RCC 7860 (cell line): ENCODE measurements at regions not wholly inside any gene's neighbourhood (a gene's known extent, or its start where the extent isn't known, plus 50 kb on each side); places are given as distances from the start of the nearest gene placed in this dataset.
"Not testable (repeated sequence)": the region's sequence is repeated elsewhere in the genome, so short reads cannot be mapped to it uniquely, and the experiment has no call there.

Experiments used
- DNase-seq: peaks from one replicate; pipeline ENCODE4 v3.0.0-alpha.2; 2015; ENCODE audit warnings: low spot score
- FAIRE-seq: peaks from 2 replicates; lab custom pipeline; 2012; peaks lifted over from hg19 to GRCh38; lab: Jason Lieb, UNC

DNA sequence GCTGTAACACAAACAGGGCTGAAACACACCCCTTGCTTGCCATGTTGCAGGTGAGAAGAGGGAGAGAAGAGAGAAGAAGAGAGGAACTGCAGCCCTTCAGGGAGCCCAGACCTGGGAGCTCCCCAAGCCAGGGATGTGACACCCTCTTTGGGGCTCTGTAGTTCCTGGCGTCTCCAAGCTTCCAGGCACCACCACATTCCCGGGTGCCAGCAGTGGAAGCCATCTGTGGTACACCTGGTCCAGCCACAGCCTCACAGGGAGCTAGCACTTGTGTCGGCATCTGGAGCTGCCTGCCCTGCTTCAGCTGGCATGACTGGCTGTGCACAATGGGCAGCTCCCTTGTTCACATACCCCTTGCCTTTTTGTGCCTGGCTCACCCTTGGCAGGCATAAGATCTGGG lies 182.1 kb downstream of the DEPDC1B start:
- DNase-seq, result no peak
- no peak for FAIRE-seq

DNA sequence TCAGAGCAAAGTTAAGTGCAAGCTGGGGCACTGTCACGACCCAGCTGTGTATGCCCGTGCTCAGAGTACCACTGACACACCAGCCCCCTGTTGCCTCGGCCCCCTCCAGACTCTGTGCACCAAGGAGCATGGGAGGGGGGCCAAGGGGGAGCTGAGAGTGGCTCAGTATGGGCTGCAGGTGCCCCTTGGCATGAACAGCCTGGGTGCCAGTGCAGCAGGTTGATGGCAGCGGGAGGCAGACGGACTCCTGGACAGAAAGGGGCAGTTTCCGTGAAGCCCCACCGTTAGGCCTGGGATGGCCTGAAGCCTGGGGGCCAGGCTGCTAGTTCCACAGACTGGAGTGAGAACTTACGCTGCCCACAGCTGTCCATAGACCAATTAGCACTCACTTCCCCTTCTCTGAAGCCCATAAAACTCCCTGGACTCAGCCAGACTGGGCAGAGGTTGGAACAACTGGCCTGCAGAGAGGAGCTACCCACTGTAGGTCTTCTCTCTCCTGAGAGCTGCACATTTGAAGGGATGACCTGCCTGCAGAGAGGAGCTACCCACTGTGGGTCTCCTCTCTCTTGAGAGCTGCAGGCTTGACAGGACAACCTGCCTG lies 182.8 kb downstream of the DEPDC1B start:
- no peak for FAIRE-seq
- no peak for DNase-seq

DNA sequence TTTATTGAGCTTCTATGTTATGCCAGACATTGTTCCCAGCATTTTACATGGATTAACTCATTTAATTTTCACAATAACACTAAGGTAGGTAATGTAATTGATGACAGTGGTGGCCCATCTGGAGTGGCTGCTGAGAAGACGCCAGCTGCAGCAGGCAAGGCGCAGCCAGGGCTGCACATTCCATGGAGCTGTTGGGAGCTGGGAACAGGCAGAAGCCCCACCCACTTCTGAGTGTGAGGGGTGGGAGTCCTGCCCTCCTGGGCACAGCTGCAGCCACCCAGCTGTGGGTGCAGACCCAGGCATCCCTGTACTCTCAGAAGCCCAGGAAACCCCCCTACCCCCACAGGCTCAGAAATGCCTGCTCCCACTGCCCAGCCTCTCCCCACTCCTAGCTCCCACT lies 183.3 kb downstream of the DEPDC1B start:
- DNase-seq (no peak), FAIRE-seq (no peak)

DNA sequence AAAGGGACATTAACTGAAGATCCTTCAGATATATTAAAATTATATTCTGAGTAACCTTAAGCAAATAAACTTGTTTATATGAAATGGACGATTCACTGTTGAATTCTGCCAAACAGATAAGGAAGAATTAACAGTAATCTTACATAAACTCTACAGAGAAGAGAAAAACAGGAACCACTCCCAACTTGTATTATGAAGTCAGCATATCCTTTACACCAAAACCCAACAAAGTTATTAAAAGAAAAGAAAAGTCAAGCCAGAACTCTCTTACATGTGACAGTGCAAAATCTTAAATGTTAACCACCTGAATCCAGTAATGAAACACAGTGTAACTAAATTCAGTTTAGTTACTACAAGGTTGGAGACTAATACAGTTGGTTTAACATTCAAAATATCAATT lies 185.8 kb downstream of the DEPDC1B start:
- FAIRE-seq, result no peak
- DNase-seq, result no peak

DNA sequence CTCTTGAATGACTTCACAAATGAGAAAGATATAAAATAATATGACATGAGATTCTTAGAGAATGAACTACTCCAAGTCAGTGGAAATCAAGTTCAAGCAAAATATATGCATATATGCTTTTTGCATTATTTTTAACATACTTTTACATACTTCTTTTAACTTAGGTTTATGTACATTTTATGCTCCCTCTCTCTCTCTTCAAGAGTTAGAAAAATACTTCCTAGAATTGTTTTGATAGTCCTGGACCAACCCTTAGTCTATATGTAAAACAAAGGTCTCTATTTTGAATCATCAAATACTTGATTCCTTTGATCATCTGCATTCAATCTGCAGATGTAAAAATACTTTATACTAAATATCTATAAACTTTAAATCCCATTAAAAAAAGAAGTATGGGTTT lies 187.8 kb downstream of the DEPDC1B start:
- no peak for DNase-seq
- FAIRE-seq, result no peak

DNA sequence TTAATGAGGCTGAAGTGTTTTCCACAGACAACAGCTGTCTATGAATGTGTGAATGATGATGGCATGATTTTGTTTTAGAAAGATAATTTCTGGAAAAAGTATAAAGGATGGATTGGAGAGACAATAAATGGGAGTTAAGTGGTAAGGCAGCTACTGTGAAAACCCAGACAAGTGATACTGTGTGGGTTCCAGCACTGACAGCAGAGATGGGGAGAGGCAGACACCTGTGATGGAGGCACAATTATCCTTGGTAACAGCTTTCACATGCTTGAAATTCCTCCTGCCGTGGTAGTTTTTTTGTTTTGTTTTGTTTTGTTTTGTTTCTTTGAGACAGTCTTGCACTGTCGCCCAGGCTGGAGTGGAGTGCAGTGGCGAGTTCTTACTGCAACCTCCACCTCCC lies 189.3 kb downstream of the DEPDC1B start:
- FAIRE-seq (no peak), DNase-seq (no peak)

DNA sequence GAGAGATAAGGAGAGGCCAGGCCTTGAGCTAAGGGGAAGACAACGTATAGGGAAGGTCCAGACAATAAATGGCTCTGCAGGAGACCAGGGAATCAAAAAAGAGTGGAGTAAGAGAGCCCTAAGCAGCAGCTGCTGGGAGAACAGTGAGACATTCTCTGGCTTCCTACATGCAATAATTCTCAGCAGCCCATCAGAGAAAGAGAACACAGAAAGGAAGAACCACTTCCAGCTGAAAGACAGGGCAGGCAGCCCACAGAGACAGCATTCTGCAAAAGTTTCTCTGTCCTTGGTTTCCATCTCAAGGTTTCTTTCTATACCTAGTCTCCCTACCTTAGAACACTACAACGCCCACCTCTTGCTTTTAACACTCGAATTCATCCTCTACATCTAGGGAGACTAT lies 189.9 kb downstream of the DEPDC1B start:
- FAIRE-seq (no peak), DNase-seq (no peak)

DNA sequence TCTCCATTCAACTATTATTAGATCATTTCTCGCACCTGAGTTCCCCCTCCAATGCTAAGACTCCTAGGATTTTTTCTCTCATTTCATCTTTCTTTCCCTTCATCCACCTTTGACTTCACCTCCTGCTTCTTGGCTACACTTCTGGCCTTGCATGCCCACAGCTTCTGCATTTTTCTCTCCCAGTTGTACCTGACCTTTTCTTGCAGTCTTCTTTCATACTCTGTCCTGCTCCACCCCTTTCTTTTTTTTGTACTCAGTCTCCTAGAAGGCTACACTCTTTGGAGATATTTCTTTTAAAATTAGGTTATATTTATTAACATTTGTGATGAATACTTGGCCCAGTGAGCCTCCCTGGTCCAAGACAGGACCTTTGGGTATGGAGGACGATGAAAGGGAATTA lies 190.4 kb downstream of the DEPDC1B start:
- FAIRE-seq, result no peak
- no peak for DNase-seq

DNA sequence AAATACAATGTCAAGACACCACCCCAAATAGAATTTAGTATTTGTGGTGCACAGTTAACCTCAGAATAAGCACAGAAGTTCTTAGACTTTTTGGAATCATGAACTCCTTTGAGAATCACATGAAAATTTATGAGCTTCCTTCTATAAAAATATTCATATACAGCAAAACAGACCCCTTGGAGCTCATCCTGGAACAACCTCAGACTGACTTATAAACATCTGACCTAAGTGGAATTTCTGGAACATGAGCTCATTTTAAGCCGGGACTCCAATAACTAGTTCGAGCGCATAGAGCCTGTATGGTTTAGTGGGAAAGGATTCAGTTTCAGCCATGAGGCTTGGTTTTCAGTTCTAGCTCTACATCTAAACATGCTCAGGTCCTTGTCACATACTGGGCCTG lies 192.3 kb downstream of the DEPDC1B start:
- no peak for FAIRE-seq

DNA sequence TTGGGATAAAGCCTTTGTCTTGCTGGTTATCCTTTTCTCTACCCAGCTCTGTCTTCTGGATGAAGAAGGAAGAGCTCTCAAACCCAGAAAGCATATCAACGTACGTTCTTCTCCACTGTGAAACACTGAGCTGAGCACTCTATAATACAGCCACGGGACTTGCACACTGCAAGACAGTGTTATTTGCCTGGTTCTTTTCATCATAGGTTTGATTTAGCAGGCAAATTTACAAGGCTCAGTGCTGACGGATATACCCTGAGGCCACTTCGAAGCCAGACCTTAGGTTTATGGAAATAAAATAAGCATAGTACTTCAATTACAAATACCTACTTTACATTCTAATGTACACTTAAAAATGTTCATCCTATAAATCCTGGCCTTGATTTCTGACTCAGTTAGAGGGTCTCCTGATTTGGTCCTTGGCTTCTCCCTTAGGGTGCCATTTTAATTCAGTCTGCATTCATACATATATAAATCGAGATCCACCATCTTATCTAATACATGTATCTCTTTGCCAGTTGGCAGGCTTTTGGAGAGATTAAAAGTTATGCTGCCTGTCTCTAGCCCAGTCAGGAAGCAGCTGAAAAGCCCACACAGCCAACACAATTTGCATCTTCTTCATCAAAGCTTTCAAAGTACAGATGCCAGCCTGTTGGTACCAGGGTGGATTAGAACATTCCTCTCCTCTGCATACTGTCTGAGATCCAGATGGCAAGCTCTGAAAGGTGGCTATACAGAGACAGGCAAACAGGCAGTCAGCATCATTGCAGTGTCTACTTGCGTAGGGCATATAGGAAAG lies 194.4 kb downstream of the DEPDC1B start:
- no peak for FAIRE-seq
- no peak for DNase-seq

More for the DNA sequence above, 192.3 kb downstream of the DEPDC1B start:
- DNase-seq, result no peak

DNA sequence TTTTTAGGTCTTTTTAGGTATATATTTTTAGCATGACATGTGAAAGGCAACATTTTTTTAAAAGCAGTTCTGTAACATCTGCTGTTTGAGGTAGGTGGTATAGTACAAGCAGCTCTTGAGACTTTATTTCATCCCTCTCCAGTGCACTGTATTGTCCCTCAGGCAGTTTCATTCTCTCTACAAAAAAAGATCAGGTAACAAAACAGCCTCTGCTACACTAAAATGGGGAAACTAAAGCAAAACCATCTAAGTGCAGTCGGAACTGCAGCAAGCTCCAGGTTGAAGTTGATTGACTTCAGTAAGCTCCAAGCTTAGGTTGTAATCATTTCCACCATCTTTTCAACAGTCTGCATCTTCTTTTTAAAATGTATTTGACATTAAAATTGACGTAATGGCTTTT lies 195.6 kb downstream of the DEPDC1B start:
- no peak for FAIRE-seq

DNA sequence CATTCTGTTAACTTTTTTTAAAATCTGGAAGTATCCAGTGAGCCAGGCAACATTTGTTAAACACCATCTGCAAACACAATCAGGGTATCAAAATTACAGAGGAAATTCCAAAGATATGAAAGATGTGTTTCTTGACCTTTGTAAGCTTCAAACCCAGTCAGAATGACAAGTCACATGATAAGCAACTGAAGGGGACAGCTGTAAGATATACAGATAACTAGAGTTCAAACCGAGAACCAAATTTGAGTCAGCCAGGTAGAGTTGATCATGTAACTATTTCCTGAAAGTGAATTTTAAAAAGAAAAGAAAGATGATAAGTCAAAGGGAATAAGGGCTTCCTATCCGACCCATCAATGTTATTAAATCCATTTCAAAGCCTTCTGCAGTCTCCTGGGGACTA lies 196.2 kb downstream of the DEPDC1B start:
- FAIRE-seq (no peak), DNase-seq (no peak)

More for the DNA sequence above, 195.6 kb downstream of the DEPDC1B start:
- no peak for DNase-seq

DNA sequence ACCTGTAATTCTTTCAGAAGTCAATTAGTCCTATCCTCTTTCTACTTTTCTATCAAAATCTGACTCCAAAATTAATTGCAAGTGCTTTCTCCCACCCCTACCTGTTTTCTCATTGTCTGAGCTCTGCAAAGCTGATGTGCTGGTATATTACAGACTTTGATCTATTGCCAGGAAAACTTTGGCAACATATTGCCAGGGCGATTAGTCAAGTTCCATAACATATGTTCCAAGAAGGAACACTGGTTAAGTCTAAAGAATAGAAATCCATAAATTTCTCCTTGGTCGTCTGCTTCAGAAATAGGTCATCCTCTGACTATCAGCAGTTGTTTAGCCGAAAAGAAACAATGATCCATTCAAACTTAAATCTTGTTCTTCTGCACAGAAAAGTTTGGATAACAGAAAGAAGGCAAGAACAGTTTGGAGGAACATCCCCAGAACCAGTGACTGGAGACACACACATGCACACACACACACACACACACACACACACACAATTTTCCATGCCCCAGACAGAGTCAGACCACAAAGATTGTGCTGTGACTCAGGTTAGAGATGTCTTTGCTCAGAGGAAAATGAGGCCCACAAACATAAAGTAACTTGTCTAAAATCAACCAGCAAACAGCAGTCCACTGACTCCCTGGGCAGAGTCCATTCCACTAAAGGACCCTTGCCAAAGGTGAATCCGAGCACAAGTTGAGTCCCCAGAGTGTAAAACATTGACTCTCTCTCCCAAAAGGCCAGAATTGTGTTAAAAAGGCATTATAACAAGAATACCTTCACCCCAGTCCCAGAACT lies 202.1 kb downstream of the DEPDC1B start:
- FAIRE-seq (no peak), DNase-seq (no peak)

DNA sequence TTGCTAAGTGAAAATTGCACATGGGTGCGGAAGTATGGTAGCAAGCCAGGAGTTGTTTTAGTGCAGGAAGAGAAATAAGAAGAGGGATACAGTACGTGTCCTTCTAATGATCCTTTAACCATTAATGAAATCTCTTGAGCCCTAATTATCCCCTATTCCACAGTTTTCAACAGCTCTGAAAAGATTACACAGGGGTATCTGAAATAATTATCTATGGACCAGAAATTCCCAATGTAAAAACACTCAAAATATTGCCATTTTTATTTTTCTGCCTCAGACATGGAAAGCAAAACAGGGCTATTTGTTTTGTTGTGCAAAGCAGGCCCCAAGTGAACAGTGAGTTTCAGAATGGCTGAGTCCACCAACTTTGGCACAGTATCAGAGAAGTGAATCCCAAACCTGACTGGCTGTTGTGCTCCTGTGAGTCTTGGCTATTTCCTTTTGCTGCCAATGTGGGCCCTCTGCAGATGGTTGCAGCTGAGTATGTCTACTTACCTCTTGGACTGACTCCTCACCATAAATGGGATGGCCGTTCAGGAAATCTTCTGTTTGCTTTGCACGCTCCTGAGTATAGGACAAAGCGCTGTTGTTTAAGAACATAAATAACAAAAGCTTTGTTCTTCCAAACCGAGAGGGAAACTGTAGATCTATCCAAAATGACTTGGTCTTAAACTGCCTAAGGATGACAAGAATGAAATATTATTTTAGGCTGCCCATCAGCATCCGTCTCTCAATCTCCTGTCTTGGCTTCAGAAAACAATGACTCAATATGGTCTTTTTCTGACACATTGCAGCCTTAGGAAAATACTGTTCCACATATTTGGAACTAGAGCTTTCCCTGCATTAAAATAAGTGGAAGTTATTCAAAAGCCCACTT lies 204.1 kb downstream of the DEPDC1B start:
- FAIRE-seq, result no peak

DNA sequence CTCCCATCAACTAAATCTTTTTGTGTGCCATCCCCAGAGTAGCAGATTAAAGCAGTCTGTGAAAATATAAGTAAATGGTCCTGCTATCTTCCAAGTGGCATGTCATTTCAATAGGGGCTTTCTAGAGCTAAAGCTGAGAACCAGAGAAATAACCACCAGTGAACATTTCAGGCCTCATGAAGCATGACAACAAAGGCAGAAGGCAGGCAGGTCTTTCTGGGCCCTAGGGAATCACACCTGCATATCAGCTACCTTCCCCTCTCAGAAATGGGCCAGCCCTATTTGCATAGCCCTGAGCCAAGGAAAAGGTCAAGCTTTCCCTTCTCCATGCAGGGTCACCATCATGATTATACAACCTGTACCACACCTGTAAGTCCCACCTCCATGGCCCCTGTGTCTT lies 205.3 kb downstream of the DEPDC1B start:
- FAIRE-seq, result no peak
- DNase-seq, result no peak

More for the DNA sequence above, 204.1 kb downstream of the DEPDC1B start:
- DNase-seq, result no peak

DNA sequence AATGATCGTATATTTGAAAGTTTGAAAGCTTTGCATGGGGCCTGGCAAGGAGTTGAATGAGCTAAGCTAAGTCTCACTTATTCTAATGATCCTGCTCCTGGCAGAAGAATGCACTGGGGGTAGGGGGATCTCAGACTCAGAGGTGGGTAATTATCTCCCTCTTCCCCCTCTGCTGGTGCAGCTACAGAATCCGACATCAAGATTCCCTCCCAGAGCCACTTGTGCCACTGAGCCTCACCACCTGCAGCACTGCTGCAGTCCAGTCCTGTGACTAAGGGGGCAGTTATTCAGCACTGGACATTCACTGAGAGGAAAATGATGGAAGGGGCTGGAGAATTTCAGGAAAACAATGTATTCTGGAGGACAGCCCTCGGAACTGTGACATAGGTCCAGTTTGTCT lies 205.8 kb downstream of the DEPDC1B start:
- FAIRE-seq (no peak), DNase-seq (no peak)

DNA sequence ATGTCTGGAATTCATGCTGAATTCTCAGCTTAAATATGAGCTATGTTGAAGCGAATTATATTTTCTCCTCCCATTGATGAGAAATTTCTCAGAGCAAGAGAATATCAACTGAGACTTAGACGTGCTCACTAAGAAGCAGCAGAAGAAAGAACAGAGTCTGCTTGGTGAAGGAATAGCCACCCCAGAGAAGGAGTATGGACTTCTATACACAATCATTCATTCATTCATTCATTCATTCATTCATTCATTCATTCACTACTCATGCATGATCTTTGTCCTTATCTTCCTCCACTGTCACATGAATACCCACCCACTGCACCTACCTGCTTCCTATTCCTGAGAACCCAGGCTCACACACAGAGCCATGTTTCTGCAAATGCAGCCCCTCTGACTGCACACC lies 206.6 kb downstream of the DEPDC1B start:
- no peak for FAIRE-seq

DNA sequence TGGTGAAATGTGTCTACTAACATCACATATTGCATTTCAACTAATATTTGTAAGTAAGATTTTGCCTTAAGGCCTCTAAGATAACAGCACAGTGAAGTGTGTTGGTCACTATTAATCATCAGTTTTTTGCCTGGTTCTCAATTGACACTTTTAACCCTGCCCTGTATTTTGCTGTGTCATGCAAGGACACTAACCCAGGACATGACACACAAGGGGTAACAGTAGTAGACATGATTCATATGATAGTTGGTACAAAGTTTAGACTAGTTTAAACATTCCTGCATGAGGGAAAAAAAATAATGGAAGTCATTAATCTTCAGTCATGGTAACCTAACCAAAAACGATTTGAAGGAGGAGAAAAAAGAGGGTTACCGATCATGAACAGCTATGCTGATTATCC lies 207.0 kb downstream of the DEPDC1B start:
- peak; percentile 51 for DNase-seq
- no peak for FAIRE-seq

More for the DNA sequence above, 206.6 kb downstream of the DEPDC1B start:
- no peak for DNase-seq

DNA sequence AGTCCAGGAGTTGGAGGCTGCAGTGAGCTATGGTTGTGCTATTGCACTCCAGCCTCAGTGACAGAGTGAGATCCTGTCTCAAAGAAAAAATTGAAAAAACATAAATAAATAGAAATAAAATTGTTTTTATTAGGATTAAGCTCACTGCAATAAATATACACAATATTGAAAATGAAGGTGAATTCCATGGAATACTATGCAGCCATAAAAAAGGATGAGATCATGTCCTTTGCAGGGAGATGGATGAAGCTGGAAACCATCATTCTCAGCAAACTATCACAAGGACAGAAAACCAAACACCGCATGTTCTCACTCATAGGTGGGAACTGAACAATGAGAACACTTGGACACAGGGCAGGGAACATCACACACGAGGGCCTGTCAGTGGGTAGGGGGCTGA lies 207.6 kb downstream of the DEPDC1B start:
- FAIRE-seq, DNase-seq: not testable (repeated sequence)

DNA sequence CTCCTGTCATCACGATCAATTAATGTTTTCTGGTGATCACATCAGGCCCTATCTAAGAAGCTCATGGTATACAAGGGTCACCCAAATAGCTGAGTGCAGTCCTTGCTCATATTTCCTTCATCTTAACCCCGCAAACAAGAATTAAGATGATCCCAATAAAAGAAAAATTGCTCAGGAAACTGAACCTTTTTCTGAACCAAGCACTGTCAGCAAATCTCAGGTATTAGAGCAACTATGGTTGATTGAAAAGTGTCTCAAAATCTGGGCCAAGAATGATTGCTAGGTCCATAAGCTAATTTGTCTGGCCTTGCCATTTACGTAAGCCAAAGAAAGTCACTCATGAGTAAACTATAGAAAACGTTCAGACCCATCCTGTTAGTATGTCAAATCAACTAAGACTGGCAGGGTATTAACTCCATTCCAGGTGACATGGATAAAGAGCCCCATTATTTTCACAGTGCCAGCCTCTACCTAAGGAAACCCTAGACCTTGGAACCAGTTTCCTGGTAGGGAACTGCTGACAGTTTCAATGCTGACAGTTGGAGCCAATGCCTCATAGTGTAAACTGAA lies 209.3 kb downstream of the DEPDC1B start:
- DNase-seq (no peak), FAIRE-seq (no peak)
